SK-N-SH treated with all-trans-retinoic acid at 6 μM for 48 hours (cell line): ENCODE measurements at regions not wholly inside any gene's neighbourhood (a gene's known extent, or its start where the extent isn't known, plus 50 kb on each side); places are given as distances from the start of the nearest gene placed in this dataset.

ENCODE experiments used
- ARNTL ChIP-seq: fragments of 450-650 bp; formaldehyde crosslinking; IDR thresholded peaks from 2 replicates; pipeline ENCODE4 v1.5.0; 2020; ENCODE audit warnings: low read depth, mild to moderate bottlenecking, moderate library complexity, borderline replicate concordance
- BACH2 ChIP-seq: fragments of 250-450 bp; sonication (Bioruptor Pico); IDR thresholded peaks from 2 replicates; pipeline ENCODE4 v1.9.0; 2021; ENCODE audit warnings: mild to moderate bottlenecking, borderline replicate concordance
- ESRRG ChIP-seq: fragments of 250-450 bp; sonication (Bioruptor Pico); IDR thresholded peaks from 2 replicates; pipeline ENCODE4 v1.6.1; 2021; ENCODE audit warnings: mild to moderate bottlenecking
- GLIS3 ChIP-seq: fragments of 250-450 bp; sonication (Bioruptor Pico); IDR thresholded peaks from 2 replicates; pipeline ENCODE4 v1.5.0; 2020; ENCODE audit warnings: mild to moderate bottlenecking, moderate library complexity
- OSR1 ChIP-seq: fragments of 250-450 bp; sonication (Bioruptor Pico); IDR thresholded peaks from 2 replicates; pipeline ENCODE4 v1.8.0; 2022; ENCODE audit warnings: moderate library complexity, mild to moderate bottlenecking, inconsistent platforms
- PATZ1 ChIP-seq: fragments of 250-450 bp; sonication (Bioruptor Pico); IDR thresholded peaks from 2 replicates; pipeline ENCODE4 v1.8.0; 2020; ENCODE audit warnings: mild to moderate bottlenecking, moderate library complexity, borderline replicate concordance
- PPARA ChIP-seq: fragments of 250-450 bp; sonication (Bioruptor Pico); IDR thresholded peaks from 2 replicates; pipeline ENCODE4 v1.5.0; 2020; ENCODE audit warnings: mild to moderate bottlenecking, borderline replicate concordance
- RARB ChIP-seq: fragments of 250-450 bp; sonication (Bioruptor Pico); IDR thresholded peaks from 2 replicates; pipeline ENCODE4 v1.8.0; 2021; ENCODE audit warnings: mild to moderate bottlenecking, moderate library complexity
- ZFP3 ChIP-seq: fragments of 250-450 bp; sonication (Bioruptor Pico); IDR thresholded peaks from 2 replicates; pipeline ENCODE4 v1.5.0; 2020; ENCODE audit warnings: mild to moderate bottlenecking, moderate library complexity
- ZFP30 ChIP-seq: fragments of 450-650 bp; formaldehyde crosslinking; IDR thresholded peaks from 2 replicates; pipeline ENCODE4 v1.5.0; 2022; ENCODE audit warnings: mild to moderate bottlenecking, moderate library complexity
- ZNF565 ChIP-seq: fragments of 450-650 bp; formaldehyde crosslinking; conservative IDR thresholded peaks from 2 replicates; pipeline ENCODE4 v1.5.0; 2020; ENCODE audit warnings: low read depth, mild to moderate bottlenecking, moderate library complexity
- ZNF8 ChIP-seq: fragments of 450-650 bp; formaldehyde crosslinking; IDR thresholded peaks from 2 replicates; pipeline ENCODE4 v1.5.0; 2020; ENCODE audit warnings: mild to moderate bottlenecking, moderate library complexity
- TF ChIP-seq, protein P1 (sequence below): fragments of 250-450 bp; sonication (Bioruptor Pico); IDR thresholded peaks from 2 replicates; pipeline ENCODE4 v1.8.0; 2021; ENCODE audit warnings: low read depth, mild to moderate bottlenecking, moderate library complexity, borderline replicate concordance

DNA sequence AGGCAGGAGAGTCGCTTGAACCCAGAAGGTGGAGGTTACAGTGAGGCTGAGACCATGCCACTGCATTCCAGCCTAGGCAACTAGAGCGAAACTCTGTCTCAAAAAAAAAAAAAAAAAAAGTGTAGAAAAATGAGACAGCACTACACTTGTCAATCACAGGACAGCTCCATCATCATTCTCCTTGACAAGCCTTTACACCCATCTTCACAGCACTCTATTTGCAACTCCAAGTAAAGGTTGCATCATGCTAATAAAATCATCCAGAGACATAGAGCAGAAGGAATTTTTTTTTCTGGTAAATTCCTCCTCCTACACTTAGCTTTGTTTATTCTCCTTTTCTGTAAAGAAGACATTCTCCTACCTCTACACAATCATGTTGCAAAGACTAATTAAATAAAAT is 791.0 kb upstream of the HS3ST5 start:
- TF ChIP-seq ARNTL (CRISPR knock-in tag): no peak
- TF ChIP-seq PATZ1 (CRISPR knock-in tag): no peak
- TF ChIP-seq PPARA (CRISPR knock-in tag): no peak
- no peak for TF ChIP-seq RARB (CRISPR knock-in tag)
- no peak for TF ChIP-seq ZNF565 (CRISPR knock-in tag)
- no peak for TF ChIP-seq ZNF8 (CRISPR knock-in tag)
- TF ChIP-seq GLIS3: no peak
- TF ChIP-seq BACH2 (CRISPR knock-in tag): no peak
- no peak for TF ChIP-seq ESRRG (CRISPR knock-in tag)
- no peak for TF ChIP-seq ZFP30 (CRISPR knock-in tag)
- no peak for TF ChIP-seq ZFP3 (CRISPR knock-in tag)
- TF ChIP-seq, protein P1, sequence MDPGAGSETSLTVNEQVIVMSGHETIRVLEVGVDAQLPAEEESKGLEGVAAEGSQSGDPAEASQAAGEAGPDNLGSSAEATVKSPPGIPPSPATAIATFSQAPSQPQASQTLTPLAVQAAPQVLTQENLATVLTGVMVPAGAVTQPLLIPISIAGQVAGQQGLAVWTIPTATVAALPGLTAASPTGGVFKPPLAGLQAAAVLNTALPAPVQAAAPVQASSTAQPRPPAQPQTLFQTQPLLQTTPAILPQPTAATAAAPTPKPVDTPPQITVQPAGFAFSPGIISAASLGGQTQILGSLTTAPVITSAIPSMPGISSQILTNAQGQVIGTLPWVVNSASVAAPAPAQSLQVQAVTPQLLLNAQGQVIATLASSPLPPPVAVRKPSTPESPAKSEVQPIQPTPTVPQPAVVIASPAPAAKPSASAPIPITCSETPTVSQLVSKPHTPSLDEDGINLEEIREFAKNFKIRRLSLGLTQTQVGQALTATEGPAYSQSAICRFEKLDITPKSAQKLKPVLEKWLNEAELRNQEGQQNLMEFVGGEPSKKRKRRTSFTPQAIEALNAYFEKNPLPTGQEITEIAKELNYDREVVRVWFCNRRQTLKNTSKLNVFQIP: no peak
- no peak for TF ChIP-seq OSR1 (CRISPR knock-in tag)
